Activated CD8-positive, alpha-beta memory T cell treated with anti-CD3 and anti-CD28 coated beads, Interleukin-2, amount 10 ng/mL, durations not matched to agents 7 days and 5 days (primary cell): ENCODE measurements at regions not wholly inside any gene's neighbourhood (a gene's known extent, or its start where the extent isn't known, plus 50 kb on each side); places are given as distances from the start of the nearest gene placed in this dataset.
"Not testable (repeated sequence)": the region's sequence is repeated elsewhere in the genome, so short reads cannot be mapped to it uniquely, and the experiment has no call there.

Source experiments
- ATAC-seq: fragments of 150-1000 bp; cut with Tn5 transposase; one replicate; pipeline ENCODE4 v1.10.0; 2021; ENCODE audit warnings: moderate library complexity
- CTCF ChIA-PET: fragments of 350-600 bp; sonication (Branson Sonifier 250); formaldehyde crosslinking; loops from one replicate; lab custom pipeline; 2021; ENCODE audit warnings: antibody characterized with exemption; lab: Charles Lee
- DNase-seq: peaks from one replicate; pipeline ENCODE4 v3.0.0-alpha.2; 2020
- H3K27ac Mint-ChIP-seq: one replicate; pipeline ENCODE4 v1.8.0; 2021; ENCODE audit warnings: mild to moderate bottlenecking, mixed read lengths
- H3K27me3 Mint-ChIP-seq: one replicate; pipeline ENCODE4 v1.8.0; 2021; ENCODE audit warnings: mixed read lengths
- H3K36me3 Mint-ChIP-seq: one replicate; pipeline ENCODE4 v1.8.0; 2021; ENCODE audit warnings: mild to moderate bottlenecking, mixed read lengths
- H3K4me1 Mint-ChIP-seq: one replicate; pipeline ENCODE4 v1.8.0; 2021; ENCODE audit warnings: mixed read lengths
- H3K4me3 Mint-ChIP-seq: one replicate; pipeline ENCODE4 v1.8.0; 2021; ENCODE audit warnings: mild to moderate bottlenecking, moderate library complexity, mixed read lengths
- H3K9me3 Mint-ChIP-seq: one replicate; pipeline ENCODE4 v1.8.0; 2022; ENCODE audit warnings: low read depth, mixed read lengths

GRCh38 chr20:6700563-6701329, 66.7 kb upstream of the BMP2 start:
- no peaks in the 10 kb centered on the region for H3K27me3 Mint-ChIP-seq
- no peak overlapping the region for H3K27ac Mint-ChIP-seq

GRCh38 chr20:6699921-6700562, 67.4 kb upstream of the BMP2 start:
- DNase-seq (no peak), ATAC-seq (no peak)
- peaks cover 7% of the 10 kb centered on the region for H3K9me3 Mint-ChIP-seq
- H3K27me3 Mint-ChIP-seq: no peaks in the 10 kb centered on the region
- H3K36me3 Mint-ChIP-seq: no peaks in the 10 kb centered on the region
- no peaks in the 10 kb centered on the region for H3K4me1 Mint-ChIP-seq
- CTCF ChIA-PET: no interaction called here
- no peak overlapping the region for H3K27ac Mint-ChIP-seq
- no peak overlapping the region for H3K4me3 Mint-ChIP-seq

More at GRCh38 chr20:6700563-6701329, 66.7 kb upstream of the BMP2 start:
- CTCF ChIA-PET: no interaction called here
- H3K4me3 Mint-ChIP-seq: no peak overlapping the region
- no peaks in the 10 kb centered on the region for H3K4me1 Mint-ChIP-seq
- DNase-seq: no peak
- H3K36me3 Mint-ChIP-seq: no peaks in the 10 kb centered on the region
- ATAC-seq: no peak
- H3K9me3 Mint-ChIP-seq: peaks cover 7% of the 10 kb centered on the region

DNA sequence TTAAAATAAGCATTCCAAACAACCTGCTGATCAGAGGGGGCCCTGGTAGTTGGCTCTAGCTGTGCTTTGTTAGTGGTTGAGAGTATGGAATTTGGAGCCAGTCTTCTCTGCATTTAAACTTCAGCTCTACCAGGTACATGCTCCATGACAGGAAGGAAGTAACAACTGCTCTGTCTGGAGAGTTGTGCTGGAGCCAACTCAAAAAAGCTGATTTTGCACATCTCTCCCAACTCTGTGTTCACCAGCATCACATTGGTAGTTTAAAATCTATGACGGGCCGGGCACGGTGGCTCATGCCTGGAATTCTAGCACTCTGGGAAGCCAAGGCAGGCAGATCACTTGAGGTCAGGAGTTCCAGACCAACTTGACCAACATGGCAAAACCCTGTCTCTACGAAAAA, 68.8 kb upstream of the BMP2 start:
- DNase-seq (no peak), ATAC-seq (no peak)
- no peaks in the 10 kb centered on the region for H3K36me3 Mint-ChIP-seq
- CTCF ChIA-PET: no interaction called here
- H3K4me3 Mint-ChIP-seq: no peak overlapping the region
- H3K4me1 Mint-ChIP-seq: no peaks in the 10 kb centered on the region
- no peaks in the 10 kb centered on the region for H3K27me3 Mint-ChIP-seq
- peaks cover 7% of the 10 kb centered on the region for H3K9me3 Mint-ChIP-seq
- H3K27ac Mint-ChIP-seq: no peak overlapping the region

DNA sequence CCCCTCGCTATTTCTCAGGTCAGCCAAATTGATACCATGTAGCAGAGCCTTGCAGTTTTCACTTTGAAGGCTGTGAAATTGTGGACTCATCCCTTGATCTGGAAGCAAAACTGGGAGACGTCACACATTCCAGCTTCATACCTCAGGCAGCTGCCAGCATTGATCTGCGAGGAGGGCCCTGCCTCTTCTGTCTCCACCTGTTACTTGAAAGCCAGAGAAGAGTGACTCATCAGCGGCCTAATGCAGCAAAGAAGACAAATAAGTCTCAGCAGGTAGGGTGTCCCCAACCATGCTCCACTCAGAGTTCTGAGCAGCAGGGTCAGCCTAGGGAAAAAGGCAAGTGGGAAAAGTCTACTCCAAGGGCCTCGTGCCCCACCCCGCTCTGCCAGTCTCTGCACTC, 69.4 kb upstream of the BMP2 start:
- ATAC-seq: no peak
- Mint-ChIP-seq H3K9me3 (peaks cover 7% of the 10 kb centered on the region), H3K4me1 (no peaks in the 10 kb centered on the region), H3K36me3 (no peaks in the 10 kb centered on the region), H3K4me3 (no peak overlapping the region), H3K27me3 (no peaks in the 10 kb centered on the region), H3K27ac (no peak overlapping the region)
- CTCF ChIA-PET: no interaction called here
- no peak for DNase-seq

DNA sequence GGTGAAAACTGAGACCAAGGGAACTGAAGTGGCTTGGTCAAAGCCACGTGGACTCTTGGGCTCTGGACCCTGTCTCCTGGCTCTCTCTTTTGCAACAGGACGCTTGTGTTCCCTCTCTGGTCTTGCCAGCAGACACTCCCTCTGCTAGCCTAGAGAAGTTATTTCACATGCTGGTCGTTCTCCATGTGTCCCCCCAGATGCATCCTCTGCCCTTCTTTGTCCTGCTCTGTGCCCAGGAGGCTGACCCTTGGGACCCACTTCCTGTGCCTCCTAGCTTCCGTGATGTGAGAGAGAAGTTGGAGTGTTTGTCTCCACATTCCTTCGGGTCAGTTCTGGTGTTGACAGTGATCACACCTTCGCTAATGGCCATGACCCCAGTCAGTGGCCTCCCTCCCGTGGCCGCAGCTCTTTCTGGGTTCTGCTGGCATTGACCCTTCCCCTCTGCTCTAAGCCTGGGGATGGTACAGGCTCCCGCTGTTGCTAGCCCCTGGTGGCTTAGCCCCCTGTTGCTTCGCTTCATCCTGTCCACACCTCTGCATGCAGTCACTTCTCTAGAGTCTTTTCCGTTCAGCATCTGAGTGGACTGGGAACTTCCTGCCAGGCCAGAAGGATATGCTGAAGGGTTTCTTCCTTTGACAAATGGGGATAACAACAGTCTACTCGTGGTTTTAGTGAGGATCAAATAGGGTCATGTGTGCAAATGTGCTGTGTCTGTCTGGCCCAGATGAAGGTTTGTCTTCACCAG, 70.1 kb upstream of the BMP2 start:
- Mint-ChIP-seq H3K27me3 (no peaks in the 10 kb centered on the region), H3K9me3 (peaks cover 7% of the 10 kb centered on the region), H3K4me3 (no peak overlapping the region), H3K36me3 (no peaks in the 10 kb centered on the region), H3K4me1 (no peaks in the 10 kb centered on the region), H3K27ac (no peak overlapping the region)
- no peak for ATAC-seq
- no peak for DNase-seq
- CTCF ChIA-PET: no interaction called here

- Mint-ChIP-seq H3K27ac (no peak overlapping the region), H3K4me1 (no peaks in the 10 kb centered on the region), H3K9me3 (peaks cover 9% of the 10 kb centered on the region), H3K36me3 (no peaks in the 10 kb centered on the region), H3K4me3 (no peak overlapping the region), H3K27me3 (no peaks in the 10 kb centered on the region)
- ATAC-seq (no peak), DNase-seq (no peak)
- CTCF ChIA-PET: no interaction called here
Observed at GRCh38 chr20:6696001-6696400, 71.5 kb upstream of the BMP2 start.

DNA sequence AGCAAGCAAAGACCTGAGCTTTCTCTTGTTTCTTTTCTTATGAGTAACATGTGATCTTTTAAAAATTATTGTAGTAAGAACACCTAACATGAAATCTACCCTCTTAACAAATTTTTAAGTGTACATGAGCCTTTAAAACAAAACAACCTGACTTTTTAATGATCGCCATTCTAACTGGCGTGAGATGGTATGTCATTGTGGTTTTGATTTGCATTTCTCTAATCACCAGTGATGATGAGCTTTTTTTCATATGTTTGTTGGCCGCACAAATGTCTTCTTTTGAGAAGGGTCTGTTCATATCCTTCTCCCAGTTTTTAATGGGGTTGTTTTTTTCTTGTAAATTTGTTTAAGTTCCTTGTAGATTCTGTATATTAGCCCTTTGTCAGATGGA, 73.7 kb upstream of the BMP2 start:
- ATAC-seq, H3K36me3 Mint-ChIP-seq, DNase-seq, H3K27ac Mint-ChIP-seq, H3K27me3 Mint-ChIP-seq, H3K4me3 Mint-ChIP-seq, H3K4me1 Mint-ChIP-seq, CTCF ChIA-PET: not testable (repeated sequence)
- H3K9me3 Mint-ChIP-seq: peaks cover 11% of the 10 kb centered on the region

- Mint-ChIP-seq H3K27me3 (no peaks in the 10 kb centered on the region), H3K36me3 (no peaks in the 10 kb centered on the region), H3K4me1 (no peaks in the 10 kb centered on the region), H3K27ac (no peak overlapping the region), H3K9me3 (peaks cover 11% of the 10 kb centered on the region), H3K4me3 (no peak overlapping the region)
- CTCF ChIA-PET: no interaction called here
- ATAC-seq (no peak), DNase-seq (no peak)
Observed at GRCh38 chr20:6693178-6693807, 74.2 kb upstream of the BMP2 start.

DNA sequence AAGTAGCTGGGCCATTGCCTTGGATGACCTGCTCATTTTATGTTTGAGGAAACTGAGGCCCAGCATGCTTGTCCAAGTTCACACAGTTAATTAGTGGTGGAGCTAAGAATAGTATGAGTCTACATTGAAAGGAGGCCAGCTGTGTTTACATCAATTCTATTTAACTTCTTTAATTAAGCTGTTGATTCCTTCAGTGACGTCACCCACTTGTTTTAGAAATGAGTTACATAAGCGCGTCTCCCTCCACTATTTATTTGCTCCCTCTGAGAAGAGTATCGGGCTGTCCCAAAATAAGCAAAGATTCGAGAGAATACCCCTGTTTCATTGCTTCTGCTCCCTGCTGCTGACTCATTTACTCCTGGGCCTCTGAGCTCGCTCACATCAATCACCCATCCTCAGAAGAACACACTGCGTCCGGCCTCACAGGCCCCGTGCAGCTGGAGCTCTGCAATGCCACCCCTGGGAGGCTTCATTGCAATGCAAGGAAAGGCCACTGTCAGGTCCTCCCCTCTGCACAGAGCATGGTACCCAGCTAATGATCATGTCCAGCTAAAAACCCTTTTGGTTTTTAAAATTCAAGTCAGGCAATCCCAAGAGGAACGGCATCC, 74.8 kb upstream of the BMP2 start:
- H3K27me3 Mint-ChIP-seq: no peaks in the 10 kb centered on the region
- no peak overlapping the region for H3K4me3 Mint-ChIP-seq
- CTCF ChIA-PET: no interaction called here
- H3K27ac Mint-ChIP-seq: no peak overlapping the region
- H3K36me3 Mint-ChIP-seq: no peaks in the 10 kb centered on the region
- H3K4me1 Mint-ChIP-seq: no peaks in the 10 kb centered on the region
- DNase-seq (no peak), ATAC-seq (no peak)
- H3K9me3 Mint-ChIP-seq: peaks cover 10% of the 10 kb centered on the region

GRCh38 chr20:6691516-6691915, 76.0 kb upstream of the BMP2 start:
- peaks cover 5% of the 10 kb centered on the region for H3K9me3 Mint-ChIP-seq
- CTCF ChIA-PET: no interaction called here
- ATAC-seq (no peak), DNase-seq (no peak)
- no peaks in the 10 kb centered on the region for H3K4me1 Mint-ChIP-seq
- no peak overlapping the region for H3K27ac Mint-ChIP-seq
- H3K4me3 Mint-ChIP-seq: no peak overlapping the region
- H3K36me3 Mint-ChIP-seq: no peaks in the 10 kb centered on the region
- no peaks in the 10 kb centered on the region for H3K27me3 Mint-ChIP-seq

DNA sequence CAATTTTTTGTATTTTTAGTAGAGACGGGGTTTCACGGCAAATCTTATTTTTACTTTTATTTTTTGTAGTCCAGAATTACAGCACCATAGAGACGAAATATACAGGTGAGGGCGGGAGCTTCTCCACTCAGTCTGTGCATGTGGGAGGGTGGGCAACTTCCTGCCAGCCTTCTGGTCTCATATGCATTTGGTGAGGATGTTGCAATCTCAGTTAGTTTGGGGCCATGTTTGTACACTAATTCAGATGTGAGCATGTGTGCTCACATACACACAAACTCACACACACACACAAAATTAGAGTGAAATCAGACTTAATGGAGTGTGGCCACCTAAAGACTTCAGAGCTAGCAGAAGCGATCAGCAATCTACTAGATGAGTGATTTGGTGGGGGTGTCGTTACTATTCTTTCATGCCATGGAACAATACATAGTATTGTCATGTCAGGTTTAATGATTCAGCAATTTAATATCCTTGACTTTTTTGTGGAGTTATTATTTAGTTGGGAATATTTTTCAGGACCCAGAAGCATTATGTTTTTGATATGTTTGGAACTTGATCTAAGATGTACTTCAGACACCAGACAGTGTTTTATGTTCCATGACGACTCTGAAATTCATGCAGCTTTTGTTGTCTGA, 78.0 kb upstream of the BMP2 start:
- CTCF ChIA-PET: no interaction called here
- Mint-ChIP-seq H3K27ac (no peak overlapping the region), H3K9me3 (peaks cover 4% of the 10 kb centered on the region)

GRCh38 chr20:6686171-6686570, 81.3 kb upstream of the BMP2 start:
- Mint-ChIP-seq H3K27ac (no peak overlapping the region), H3K9me3 (peaks cover 4% of the 10 kb centered on the region), H3K27me3 (no peaks in the 10 kb centered on the region), H3K36me3 (no peaks in the 10 kb centered on the region), H3K4me3 (no peak overlapping the region), H3K4me1 (no peaks in the 10 kb centered on the region)
- ATAC-seq (no peak), DNase-seq (no peak)
- CTCF ChIA-PET: no interaction called here

More for the DNA sequence above, 78.0 kb upstream of the BMP2 start:
- H3K4me1 Mint-ChIP-seq: no peaks in the 10 kb centered on the region
- H3K4me3 Mint-ChIP-seq: no peak overlapping the region
- no peak for ATAC-seq
- DNase-seq: no peak
- no peaks in the 10 kb centered on the region for H3K36me3 Mint-ChIP-seq
- H3K27me3 Mint-ChIP-seq: no peaks in the 10 kb centered on the region

DNA sequence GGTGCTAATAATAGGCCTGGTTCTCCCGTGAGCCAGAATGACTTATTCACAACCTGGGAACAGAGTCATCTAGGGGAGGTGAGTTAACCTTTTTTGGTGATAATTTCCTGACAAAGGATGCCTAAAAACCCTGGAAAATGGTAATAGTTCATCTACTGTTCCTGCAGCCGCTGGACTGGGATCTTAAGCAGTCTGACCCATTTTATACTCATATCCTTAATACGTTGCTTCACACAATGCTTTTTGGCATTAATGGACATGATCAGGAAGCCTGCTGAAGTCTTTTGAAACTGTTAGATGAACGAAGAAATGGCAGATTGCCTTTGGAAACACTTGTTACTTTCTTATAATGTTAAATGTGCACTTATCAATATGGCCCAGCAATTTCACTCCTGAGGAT, 81.9 kb upstream of the BMP2 start:
- no peak overlapping the region for H3K4me3 Mint-ChIP-seq
- H3K27me3 Mint-ChIP-seq: no peaks in the 10 kb centered on the region
- no peaks in the 10 kb centered on the region for H3K36me3 Mint-ChIP-seq
- H3K9me3 Mint-ChIP-seq: no peaks in the 10 kb centered on the region
- no peak for DNase-seq
- no peak for ATAC-seq
- H3K27ac Mint-ChIP-seq: no peak overlapping the region
- H3K4me1 Mint-ChIP-seq: no peaks in the 10 kb centered on the region
- CTCF ChIA-PET: no interaction called here
